Psoas muscle (tissue), 7 donors: ENCODE measurements at regions not wholly inside any gene's neighbourhood (a gene's known extent, or its start where the extent isn't known, plus 50 kb on each side); places are given as distances from the start of the nearest gene placed in this dataset.

Experiments used
- ATAC-seq, 4 donors: fragments of 200-7000 bp; cut with Tn5 transposase; one replicate each; pipeline ENCODE4 v1.9.1; 2020; ENCODE audit warnings: moderate library complexity in 3 of 4, mild to moderate bottlenecking in 2 of 4
- DNase-seq, 2 donors: peaks; one replicate each; pipeline ENCODE4 v3.0.0-alpha.2; 2020
- H3K27ac ChIP-seq: fragments of 200-600 bp; one replicate; pipeline ENCODE4 v1.8.0; 2022
- H3K27me3 ChIP-seq, 3 donors: fragments of 200-600 bp in 1 of 3; one replicate each; pipeline versions ENCODE4 v1.6.1 to v1.8.0; 2013 to 2022; ENCODE audit warnings: low read length in 2 of 3, mild to moderate bottlenecking in 2 of 3, moderate library complexity in 1 of 3; ENCODE audit not compliant: insufficient read depth in 3 of 3
- H3K36me3 ChIP-seq, 2 donors: fragments of 200-600 bp in 1 of 2; one replicate each; pipeline versions ENCODE4 v1.6.1 to v1.8.0; 2013 to 2022; ENCODE audit warnings: low read depth in 1 of 2, mild to moderate bottlenecking in 1 of 2, moderate library complexity in 1 of 2; ENCODE audit not compliant: insufficient read depth in 1 of 2
- H3K4me1 ChIP-seq: fragments of 200-600 bp; one replicate; pipeline ENCODE4 v1.8.0; 2022
- H3K4me3 ChIP-seq: fragments of 200-600 bp; one replicate; pipeline ENCODE4 v1.8.0; 2022; ENCODE audit warnings: mild to moderate bottlenecking
- H3K9me3 ChIP-seq: fragments of 200-600 bp; one replicate; pipeline ENCODE4 v1.8.0; 2022
- WGBS, 3 donors: extraction: QIAGEN DNeasy Blood & Tissue Kit; methylation state at CpG; one replicate each; pipeline versions ENCODE4 v1.1.6 to v1.1.7; 2013; 5-methylcytosine and 5-hydroxymethylcytosine counted together
- intact Hi-C, 2 donors: fragments of 100-400 bp; cut with DNase I; formaldehyde crosslinking; loops; one replicate each; pipeline versions ENCODE4 v1.11.0 to v1.14.2; 2022
- TF ChIP-seq, protein P1 (sequence below): fragments of 200-600 bp; IDR thresholded peaks from one replicate; pipeline ENCODE4 v1.8.0; 2022; ENCODE audit warnings: antibody characterized with exemption
- donor health status: healthy with polysubstance abuse.
- donor health status: DM: no; HTN: no; CAD: no; lungs with moderate emphysema.
- donor health status: Bipolar disorder and iron deficiency.
- donor health status: healthy.
- donor health status: DM: yes; HTN: yes; CAD: no.
- donor health status: DM: no; HTN: no; CAD: no.
- donor health status: DM: yes; HTN: yes; CAD: no.

DNA sequence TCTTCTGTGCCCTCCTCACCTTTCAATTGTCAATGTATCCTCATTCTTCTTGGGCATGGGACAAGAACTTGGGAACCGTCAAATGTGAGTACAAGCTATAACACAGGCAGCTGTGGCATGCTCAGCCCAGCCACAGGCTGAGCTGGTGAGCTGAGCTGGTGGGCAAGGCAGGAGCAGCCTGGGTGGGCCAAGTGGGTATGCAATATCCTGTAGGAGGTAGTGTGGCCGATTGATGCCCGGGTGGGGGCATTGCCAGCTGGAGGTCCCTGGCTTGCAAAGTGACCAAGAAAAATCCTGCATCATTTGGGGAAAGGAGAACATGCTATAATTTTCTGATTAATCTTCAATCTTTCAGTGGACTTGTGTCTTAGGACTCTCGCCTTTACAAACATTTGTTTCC is 507.2 kb upstream of the SLC10A2 start:
- DNase-seq, result no peak
- ATAC-seq, result no peak
- H3K36me3 ChIP-seq, result no peaks in the 10 kb centered on the region
- no peak overlapping the region for H3K4me3 ChIP-seq
- no peak overlapping the region for H3K27ac ChIP-seq
- H3K9me3 ChIP-seq, result no peaks in the 10 kb centered on the region
- intact Hi-C loops, result no loop called here
- TF ChIP-seq, protein P1, sequence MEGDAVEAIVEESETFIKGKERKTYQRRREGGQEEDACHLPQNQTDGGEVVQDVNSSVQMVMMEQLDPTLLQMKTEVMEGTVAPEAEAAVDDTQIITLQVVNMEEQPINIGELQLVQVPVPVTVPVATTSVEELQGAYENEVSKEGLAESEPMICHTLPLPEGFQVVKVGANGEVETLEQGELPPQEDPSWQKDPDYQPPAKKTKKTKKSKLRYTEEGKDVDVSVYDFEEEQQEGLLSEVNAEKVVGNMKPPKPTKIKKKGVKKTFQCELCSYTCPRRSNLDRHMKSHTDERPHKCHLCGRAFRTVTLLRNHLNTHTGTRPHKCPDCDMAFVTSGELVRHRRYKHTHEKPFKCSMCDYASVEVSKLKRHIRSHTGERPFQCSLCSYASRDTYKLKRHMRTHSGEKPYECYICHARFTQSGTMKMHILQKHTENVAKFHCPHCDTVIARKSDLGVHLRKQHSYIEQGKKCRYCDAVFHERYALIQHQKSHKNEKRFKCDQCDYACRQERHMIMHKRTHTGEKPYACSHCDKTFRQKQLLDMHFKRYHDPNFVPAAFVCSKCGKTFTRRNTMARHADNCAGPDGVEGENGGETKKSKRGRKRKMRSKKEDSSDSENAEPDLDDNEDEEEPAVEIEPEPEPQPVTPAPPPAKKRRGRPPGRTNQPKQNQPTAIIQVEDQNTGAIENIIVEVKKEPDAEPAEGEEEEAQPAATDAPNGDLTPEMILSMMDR, result no peak
- WGBS, 3 donors, result 89 to 91% (median 89%) methylated on average over 4 of the region's 4 CpGs
- no peaks in the 10 kb centered on the region for H3K27me3 ChIP-seq
- no peaks in the 10 kb centered on the region for H3K4me1 ChIP-seq

DNA sequence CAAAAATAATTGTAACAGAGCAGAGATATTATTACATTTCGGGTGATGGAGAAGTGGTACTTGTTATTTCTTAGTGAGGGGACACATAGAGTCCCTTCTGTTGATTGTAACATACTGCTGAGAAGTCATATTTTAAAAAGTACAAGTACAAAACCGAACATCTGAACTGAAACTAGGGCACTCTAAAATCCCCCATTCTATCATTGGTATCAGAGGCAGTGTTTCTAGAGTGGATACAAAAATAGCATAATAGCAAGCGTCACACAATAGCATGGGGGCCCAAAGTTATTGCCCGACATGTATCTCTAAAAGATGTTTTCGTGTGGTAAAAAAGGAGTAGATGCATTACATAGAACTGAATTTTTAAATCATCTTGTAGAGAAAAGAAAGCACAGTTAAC is 502.1 kb upstream of the SLC10A2 start:
- ATAC-seq, result no peak
- Histone ChIP-seq H3K27me3 (no peaks in the 10 kb centered on the region), H3K4me1 (no peaks in the 10 kb centered on the region), H3K4me3 (no peak overlapping the region), H3K27ac (no peak overlapping the region), H3K36me3 (no peaks in the 10 kb centered on the region), H3K9me3 (no peaks in the 10 kb centered on the region)
- intact Hi-C loops, result no loop called here
- WGBS, 3 donors, result 79 to 81% (median 80%) methylated on average over 5 of the region's 5 CpGs
- DNase-seq, result no peak
- TF ChIP-seq, protein P1, result no peak

DNA sequence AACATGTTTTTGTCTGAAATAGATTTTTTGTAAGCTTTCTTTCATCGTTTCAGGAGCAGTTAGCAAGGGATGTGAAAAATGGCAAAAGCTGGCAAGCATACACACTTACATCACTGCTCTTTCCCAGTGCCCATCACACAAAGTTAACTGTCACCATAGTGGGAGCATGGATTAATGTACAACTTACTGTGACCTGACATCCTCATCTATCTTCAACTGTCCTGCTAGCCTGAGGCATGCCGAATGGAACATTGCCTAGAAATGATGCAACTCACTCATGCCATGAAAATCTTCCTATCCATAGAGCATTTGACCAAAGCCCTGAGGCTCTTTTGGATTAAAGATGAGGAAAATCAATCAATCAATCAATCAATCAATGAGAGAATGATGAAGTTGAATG is 491.7 kb upstream of the SLC10A2 start:
- no peak overlapping the region for H3K27ac ChIP-seq
- TF ChIP-seq, protein P1, result no peak
- no peak overlapping the region for H3K4me3 ChIP-seq
- ATAC-seq (no peak), DNase-seq (no peak)
- intact Hi-C loops, result no loop called here
- no peaks in the 10 kb centered on the region for H3K27me3 ChIP-seq
- no peaks in the 10 kb centered on the region for H3K9me3 ChIP-seq
- H3K4me1 ChIP-seq, result no peaks in the 10 kb centered on the region
- 69 to 80% (median 71%) methylated on average over 2 of the region's 2 CpGs for WGBS, 3 donors
- H3K36me3 ChIP-seq, result no peaks in the 10 kb centered on the region

DNA sequence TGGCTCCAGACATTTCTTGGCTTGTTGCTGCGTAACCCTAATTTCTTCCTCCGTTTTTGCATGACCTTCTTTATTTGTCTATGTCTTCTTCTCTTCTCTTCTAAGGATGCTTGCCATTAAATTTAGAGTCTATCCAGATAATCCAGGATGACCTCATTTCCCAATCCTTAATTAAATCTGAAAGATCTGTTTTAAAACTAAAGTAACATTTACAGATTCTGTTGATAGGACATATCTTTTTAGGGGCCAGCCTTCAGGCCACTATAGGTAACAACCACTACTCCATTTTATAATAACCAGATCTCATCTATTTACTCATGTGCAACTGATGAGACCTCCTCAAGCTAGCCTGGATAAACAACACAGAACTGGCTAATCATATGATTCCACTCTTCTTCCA is 490.5 kb upstream of the SLC10A2 start:
- Histone ChIP-seq H3K36me3 (no peaks in the 10 kb centered on the region), H3K27me3 (no peaks in the 10 kb centered on the region), H3K9me3 (no peaks in the 10 kb centered on the region), H3K4me1 (no peaks in the 10 kb centered on the region), H3K27ac (no peak overlapping the region), H3K4me3 (no peak overlapping the region)
- DNase-seq (no peak), ATAC-seq (no peak)
- TF ChIP-seq, protein P1, result no peak
- 82 to 91% (median 89%) methylated on average over 2 of the region's 2 CpGs for WGBS, 3 donors
- intact Hi-C loops, result no loop called here

DNA sequence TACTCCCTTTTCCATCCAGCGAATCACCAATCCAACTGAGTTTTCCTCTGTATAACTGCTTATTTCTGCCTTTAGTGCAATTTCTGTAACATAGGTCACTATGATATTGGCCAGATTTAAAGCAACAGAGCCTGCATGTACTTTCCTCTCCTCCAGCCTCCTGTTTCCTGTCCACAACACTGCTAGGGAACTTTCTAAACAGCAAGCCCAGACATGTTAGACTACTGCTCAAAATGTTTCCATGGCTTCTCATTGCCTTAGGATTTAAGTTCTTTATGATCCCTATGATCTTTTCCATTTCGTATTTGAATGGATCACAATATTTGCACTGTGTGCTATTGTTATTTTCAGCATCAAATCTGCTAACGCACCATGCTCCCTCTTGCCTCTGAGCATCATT is 481.7 kb upstream of the SLC10A2 start:
- Histone ChIP-seq H3K4me1 (no peaks in the 10 kb centered on the region), H3K27me3 (no peaks in the 10 kb centered on the region), H3K9me3 (no peaks in the 10 kb centered on the region), H3K36me3 (no peaks in the 10 kb centered on the region), H3K4me3 (no peak overlapping the region), H3K27ac (no peak overlapping the region)
- TF ChIP-seq, protein P1, result no peak
- intact Hi-C loops, result no loop called here
- no peak for DNase-seq
- 59 to 65% (median 60%) methylated on average over 3 of the region's 3 CpGs for WGBS, 3 donors
- no peak for ATAC-seq
